Stimulated activated naive CD8-positive, alpha-beta T cell treated with anti-CD3 and anti-CD28 coated beads, Interleukin-15, amount 100 ng/mL, for 72 hours (primary cell): ENCODE measurements at regions not wholly inside any gene's neighbourhood (a gene's known extent, or its start where the extent isn't known, plus 50 kb on each side); places are given as distances from the start of the nearest gene placed in this dataset.
A peak's percentile ranks its signal among the peaks of the same experiment; 100 is the strongest.

Experiments used
- ATAC-seq: fragments of 150-1000 bp; cut with Tn5 transposase; 2 replicates; pipeline ENCODE4 v1.10.0; 2021; ENCODE audit warnings: mild to moderate bottlenecking, moderate library complexity
- DNase-seq, 2 donors: peaks; one replicate each; pipeline ENCODE4 v3.0.0; 2021 to 2022
- H3K27ac Mint-ChIP-seq, 2 donors: one replicate each; pipeline ENCODE4 v1.8.0; 2022; ENCODE audit warnings: mild to moderate bottlenecking in 2 of 2, mixed read lengths in 2 of 2, moderate library complexity in 2 of 2
- H3K27me3 Mint-ChIP-seq: one replicate; pipeline ENCODE4 v1.8.0; 2022; ENCODE audit warnings: mixed read lengths
- H3K4me1 Mint-ChIP-seq: one replicate; pipeline ENCODE4 v1.8.0; 2022; ENCODE audit warnings: mild to moderate bottlenecking, mixed read lengths
- H3K4me3 Mint-ChIP-seq, 2 donors: one replicate each; pipeline ENCODE4 v1.8.0; 2022; ENCODE audit warnings: mild to moderate bottlenecking in 2 of 2, mixed read lengths in 2 of 2, moderate library complexity in 1 of 2
- H3K9me3 Mint-ChIP-seq, 2 donors: one replicate each; pipeline ENCODE4 v1.8.0; 2022; ENCODE audit warnings: mixed read lengths in 2 of 2

DNA sequence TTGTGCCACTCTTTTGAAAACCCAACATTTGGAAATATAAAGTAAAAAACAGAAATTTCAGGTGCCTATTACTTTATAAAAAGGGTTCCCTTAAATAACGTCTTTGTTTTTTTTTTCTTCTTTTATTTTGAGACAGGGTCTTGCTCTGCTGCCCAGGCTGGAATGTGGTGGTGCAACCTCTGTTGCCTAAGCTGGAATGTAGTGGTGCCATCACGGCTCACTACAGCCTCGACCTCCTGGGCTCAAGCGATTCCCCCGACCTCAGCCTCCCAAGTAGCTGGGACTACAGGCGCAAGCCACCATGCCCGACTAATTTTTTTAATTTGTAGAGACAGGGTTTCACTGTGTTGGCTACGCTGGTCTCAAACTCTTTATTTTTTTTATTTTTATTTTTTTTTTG lies 110.2 kb upstream of the HNRNPU start:
- Mint-ChIP-seq H3K4me1 (peaks cover 7% of the 10 kb centered on the region), H3K27me3 (no peaks in the 10 kb centered on the region), H3K4me3 (no peak overlapping the region), H3K27ac (no peak overlapping the region), H3K9me3 (no peaks in the 10 kb centered on the region)
- ATAC-seq (no peak), DNase-seq (no peak)

GRCh38 chr1:244974106-244974505 lies 109.8 kb upstream of the HNRNPU start:
- H3K4me1 Mint-ChIP-seq: peaks cover 7% of the 10 kb centered on the region
- H3K27ac Mint-ChIP-seq: no peak overlapping the region
- H3K9me3 Mint-ChIP-seq: no peaks in the 10 kb centered on the region
- ATAC-seq (no peak), DNase-seq (no peak)
- no peak overlapping the region for H3K4me3 Mint-ChIP-seq
- H3K27me3 Mint-ChIP-seq: no peaks in the 10 kb centered on the region

DNA sequence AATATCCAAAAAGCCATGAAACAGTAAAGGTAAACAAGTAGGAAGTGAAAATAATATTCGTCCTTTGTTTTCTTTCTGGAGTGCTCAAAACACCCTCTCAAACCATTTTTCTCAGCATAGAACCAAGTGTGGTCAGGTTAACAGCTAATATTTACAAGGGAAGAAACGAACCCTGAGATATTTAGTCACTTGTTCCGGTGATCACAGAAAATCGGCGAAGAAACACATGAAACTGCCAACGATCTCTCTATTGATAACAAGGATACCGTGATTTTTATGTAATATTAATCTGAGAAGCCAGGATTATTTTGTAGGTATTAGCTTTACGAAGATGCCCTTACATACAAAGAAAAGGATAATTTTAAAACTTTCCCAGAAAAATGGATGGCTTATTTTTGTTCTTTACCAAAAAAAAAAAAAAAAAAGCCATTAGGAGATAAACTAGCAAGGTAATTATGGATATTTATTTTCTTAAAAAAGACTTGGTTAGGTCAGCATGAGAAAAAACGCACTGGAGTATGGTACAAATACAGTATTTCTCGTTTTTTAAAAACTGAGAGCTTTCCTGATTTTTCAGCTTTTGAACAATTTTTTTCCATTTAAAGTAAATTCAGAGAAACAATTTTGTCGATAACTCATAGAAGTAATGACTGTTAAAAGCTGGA lies 107.3 kb upstream of the HNRNPU start:
- H3K27me3 Mint-ChIP-seq: no peaks in the 10 kb centered on the region
- ATAC-seq: no peak
- H3K9me3 Mint-ChIP-seq: no peaks in the 10 kb centered on the region
- H3K4me3 Mint-ChIP-seq: peak overlapping the region; percentile 92
- no peak for DNase-seq
- H3K27ac Mint-ChIP-seq: peak overlapping the region; percentile 98 to 99
- peaks cover 13% of the 10 kb centered on the region for H3K4me1 Mint-ChIP-seq

DNA sequence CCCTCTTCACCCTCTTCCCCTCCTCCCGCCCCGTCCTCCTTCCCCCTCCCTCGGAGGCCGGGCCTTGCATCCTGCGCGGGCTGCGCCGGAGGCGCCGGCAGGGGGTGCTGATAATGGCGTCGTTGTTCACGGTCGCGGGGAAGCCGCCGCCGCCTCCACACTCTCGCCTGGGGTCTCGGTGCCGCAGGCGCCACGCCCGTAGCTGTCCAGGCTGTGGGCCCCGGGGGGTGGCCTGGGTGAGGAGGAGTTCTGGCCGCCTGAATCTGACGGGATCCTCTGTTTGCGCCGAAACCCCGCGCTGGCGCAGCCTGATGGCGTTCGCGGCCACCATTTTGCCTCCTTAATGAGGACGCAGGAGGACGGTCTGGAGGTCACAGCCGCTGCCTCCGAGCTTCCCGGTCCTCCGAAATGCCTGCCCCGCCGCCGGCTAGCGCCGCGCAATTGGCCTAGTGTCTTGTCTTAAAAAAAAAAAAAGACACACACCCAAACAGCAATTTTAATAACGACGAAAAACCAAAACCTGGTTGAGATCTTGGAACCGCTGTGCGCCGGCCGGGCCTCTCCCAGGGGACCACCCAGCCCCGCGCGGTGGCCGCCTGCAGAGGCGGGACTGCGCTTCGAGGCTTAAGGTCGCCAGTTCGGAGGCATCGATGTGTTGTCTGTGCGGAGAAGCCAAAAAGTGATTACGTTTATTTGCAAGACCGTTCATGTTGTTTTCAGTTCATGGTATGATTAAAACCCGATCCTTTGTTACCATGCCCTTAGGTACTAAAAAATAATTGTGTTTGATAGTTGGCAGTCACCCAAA lies 106.6 kb upstream of the HNRNPU start:
- Mint-ChIP-seq H3K4me1 (peaks cover 13% of the 10 kb centered on the region), H3K9me3 (no peaks in the 10 kb centered on the region), H3K27ac (peak overlapping the region; percentile 98 to 99), H3K4me3 (peak overlapping the region; percentile 92), H3K27me3 (no peaks in the 10 kb centered on the region)
- peak; percentile 82 for ATAC-seq
- DNase-seq: peak; percentile 93 to 96

- ATAC-seq (peak; percentile 82), DNase-seq (peak; percentile 76 to 86)
- Mint-ChIP-seq H3K27me3 (no peaks in the 10 kb centered on the region), H3K27ac (peak overlapping the region; percentile 99 to 100), H3K9me3 (no peaks in the 10 kb centered on the region), H3K4me1 (peaks cover 13% of the 10 kb centered on the region), H3K4me3 (peak overlapping the region; percentile 92 to 96)
Observed at GRCh38 chr1:244970236-244970743, 105.9 kb upstream of the HNRNPU start.

GRCh38 chr1:244969355-244970235 lies 105.3 kb upstream of the HNRNPU start:
- Mint-ChIP-seq H3K4me1 (peaks cover 15% of the 10 kb centered on the region), H3K9me3 (no peaks in the 10 kb centered on the region), H3K4me3 (peak overlapping the region; percentile 92 to 96), H3K27me3 (no peaks in the 10 kb centered on the region), H3K27ac (peak overlapping the region; percentile 99 to 100)
- peak; percentile 47 for ATAC-seq
- DNase-seq: peak; percentile 59 to 61

DNA sequence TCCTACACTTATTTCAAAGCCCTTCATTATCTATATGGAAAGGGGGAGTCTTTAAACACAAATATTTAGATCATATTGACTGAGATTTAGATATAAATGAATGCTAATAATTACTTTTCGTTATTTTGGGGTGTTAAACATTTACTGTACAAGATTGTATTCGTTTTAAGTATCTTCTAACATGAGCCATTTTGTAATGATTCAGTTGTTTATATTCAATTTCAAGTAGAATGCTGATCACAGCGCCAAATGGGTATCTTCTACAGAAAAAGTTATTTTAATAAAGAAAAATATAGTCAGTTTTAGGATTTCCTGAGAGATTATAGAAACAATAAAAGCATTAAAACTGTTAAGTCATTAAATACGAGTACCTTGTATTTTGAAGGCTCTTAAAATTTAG lies 104.5 kb upstream of the HNRNPU start:
- DNase-seq: no peak
- H3K4me3 Mint-ChIP-seq: peak overlapping the region in 1 of 2 donors; percentile 96
- peak overlapping the region in 1 of 2 donors; percentile 100 for H3K27ac Mint-ChIP-seq
- peaks cover 22% of the 10 kb centered on the region for H3K4me1 Mint-ChIP-seq
- H3K27me3 Mint-ChIP-seq: no peaks in the 10 kb centered on the region
- no peaks in the 10 kb centered on the region for H3K9me3 Mint-ChIP-seq
- no peak for ATAC-seq

DNA sequence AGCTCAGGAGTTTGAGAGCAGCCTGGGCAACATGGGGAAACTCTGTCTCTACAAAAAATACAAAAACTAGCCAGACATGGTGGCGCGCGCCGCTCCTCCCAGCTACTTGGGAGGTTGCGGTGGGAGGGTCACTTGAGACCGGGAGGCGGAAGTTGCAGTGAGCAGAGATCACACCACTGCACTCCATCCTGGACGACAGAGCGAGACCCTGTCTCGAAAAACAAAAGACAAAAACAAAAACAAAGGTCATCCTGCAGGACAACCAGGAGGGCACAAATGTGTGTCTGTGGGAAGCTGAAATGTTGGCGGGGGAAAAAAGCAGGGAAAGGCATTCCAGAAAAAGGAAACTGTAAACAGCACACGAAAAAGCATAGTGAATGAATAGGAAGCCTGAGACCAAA lies 104.1 kb upstream of the HNRNPU start:
- no peaks in the 10 kb centered on the region for H3K27me3 Mint-ChIP-seq
- no peak for DNase-seq
- no peaks in the 10 kb centered on the region for H3K9me3 Mint-ChIP-seq
- H3K4me3 Mint-ChIP-seq: peak overlapping the region in 1 of 2 donors; percentile 3
- peaks cover 26% of the 10 kb centered on the region for H3K4me1 Mint-ChIP-seq
- no peak for ATAC-seq
- H3K27ac Mint-ChIP-seq: peak overlapping the region in 1 of 2 donors; percentile 75

GRCh38 chr1:244967159-244967558 lies 102.8 kb upstream of the HNRNPU start:
- no peak overlapping the region for H3K4me3 Mint-ChIP-seq

GRCh38 chr1:244965185-244966030 lies 101.1 kb upstream of the HNRNPU start:
- no peak for DNase-seq
- H3K27ac Mint-ChIP-seq: no peak overlapping the region

More at GRCh38 chr1:244967159-244967558, 102.8 kb upstream of the HNRNPU start:
- no peaks in the 10 kb centered on the region for H3K9me3 Mint-ChIP-seq
- H3K4me1 Mint-ChIP-seq: peaks cover 27% of the 10 kb centered on the region
- no peak overlapping the region for H3K27ac Mint-ChIP-seq
- DNase-seq (no peak), ATAC-seq (no peak)
- no peaks in the 10 kb centered on the region for H3K27me3 Mint-ChIP-seq

GRCh38 chr1:244964112-244964971 lies 100.0 kb upstream of the HNRNPU start:
- no peak for DNase-seq
- Mint-ChIP-seq H3K27me3 (no peaks in the 10 kb centered on the region), H3K4me1 (peaks cover 23% of the 10 kb centered on the region), H3K9me3 (no peaks in the 10 kb centered on the region), H3K4me3 (peak overlapping the region; percentile 28 to 35), H3K27ac (peak overlapping the region in 1 of 2 donors; percentile 54)
- ATAC-seq: peak; percentile 60

More at GRCh38 chr1:244965185-244966030, 101.1 kb upstream of the HNRNPU start:
- peaks cover 23% of the 10 kb centered on the region for H3K4me1 Mint-ChIP-seq
- H3K9me3 Mint-ChIP-seq: no peaks in the 10 kb centered on the region
- H3K27me3 Mint-ChIP-seq: no peaks in the 10 kb centered on the region
- no peak for ATAC-seq
- H3K4me3 Mint-ChIP-seq: no peak overlapping the region

DNA sequence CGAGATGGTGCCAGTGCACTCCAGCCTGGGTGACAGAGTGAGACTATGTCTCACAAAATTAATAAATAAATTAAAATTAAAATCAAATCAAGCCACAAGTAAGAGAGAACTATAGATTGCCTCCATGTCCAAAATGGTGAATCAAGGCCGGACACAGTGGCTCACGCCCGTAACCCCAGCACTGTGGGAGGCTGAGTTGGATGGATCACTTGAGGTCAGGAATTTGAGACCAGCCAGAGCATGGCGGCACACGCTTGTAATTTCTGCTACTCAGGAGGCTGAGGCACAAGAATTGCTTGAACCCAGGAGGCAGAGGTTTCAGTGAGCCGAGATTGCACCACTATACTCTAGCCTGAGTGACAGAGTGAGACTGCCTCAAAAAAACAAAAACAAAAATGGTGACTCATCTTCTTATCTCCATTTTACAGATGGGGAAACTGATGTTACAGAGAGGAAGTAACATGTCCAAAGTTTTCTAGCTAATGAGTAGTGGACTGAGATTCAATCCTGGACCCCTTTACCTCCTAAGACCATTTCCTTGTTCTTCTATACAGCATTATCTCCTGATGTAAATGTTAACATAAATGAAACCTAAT lies 99.0 kb upstream of the HNRNPU start:
- peak overlapping the region; percentile 28 to 35 for H3K4me3 Mint-ChIP-seq
- H3K27me3 Mint-ChIP-seq: no peaks in the 10 kb centered on the region
- peak overlapping the region in 1 of 2 donors; percentile 19 for H3K27ac Mint-ChIP-seq
- ATAC-seq: no peak
- no peak for DNase-seq
- H3K4me1 Mint-ChIP-seq: peaks cover 18% of the 10 kb centered on the region
- H3K9me3 Mint-ChIP-seq: no peaks in the 10 kb centered on the region

GRCh38 chr1:244962130-244962529 lies 97.8 kb upstream of the HNRNPU start:
- no peak for DNase-seq
- no peak for ATAC-seq
- Mint-ChIP-seq H3K4me3 (no peak overlapping the region), H3K9me3 (no peaks in the 10 kb centered on the region), H3K4me1 (peaks cover 17% of the 10 kb centered on the region), H3K27me3 (no peaks in the 10 kb centered on the region), H3K27ac (no peak overlapping the region)
